HG03354 (cell line): ENCODE measurements at regions not wholly inside any gene's neighbourhood (a gene's known extent, or its start where the extent isn't known, plus 50 kb on each side); places are given as distances from the start of the nearest gene placed in this dataset.

Experiments used
- ATAC-seq: cut with Tn5 transposase; IDR thresholded peaks from one replicate; pipeline ENCODE4 v1.9.1; 2021; ENCODE audit warnings: mild to moderate bottlenecking; ENCODE audit not compliant: unreplicated experiment, poor library complexity, severe bottlenecking

- no peak for ATAC-seq
Measured at GRCh38 chr11:115775846-115776245, 271.6 kb upstream of the CADM1 start.

GRCh38 chr11:115774756-115775155 is 270.5 kb upstream of the CADM1 start:
- ATAC-seq: no peak

DNA sequence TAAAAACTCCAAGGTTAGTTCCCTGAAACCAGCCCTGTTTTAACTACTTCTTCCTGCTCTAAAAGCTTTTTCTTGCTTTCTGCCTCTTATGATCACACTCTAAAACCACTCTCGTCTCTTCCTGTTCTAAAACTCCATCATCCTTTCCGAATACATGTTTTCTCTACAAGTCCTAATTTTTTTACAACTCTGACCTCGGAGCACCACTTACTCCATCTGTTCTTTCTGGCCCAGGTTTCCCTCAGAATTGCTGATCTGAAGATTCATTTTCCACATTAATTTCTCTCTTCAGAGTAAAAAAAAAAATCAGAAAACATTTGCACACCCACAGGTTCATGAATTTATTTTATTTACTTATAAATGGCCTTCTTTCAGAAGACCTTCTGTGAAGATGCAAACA is 265.7 kb upstream of the CADM1 start:
- ATAC-seq: no peak

- no peak for ATAC-seq
Measured at GRCh38 chr11:115767883-115768282, 263.7 kb upstream of the CADM1 start.

DNA sequence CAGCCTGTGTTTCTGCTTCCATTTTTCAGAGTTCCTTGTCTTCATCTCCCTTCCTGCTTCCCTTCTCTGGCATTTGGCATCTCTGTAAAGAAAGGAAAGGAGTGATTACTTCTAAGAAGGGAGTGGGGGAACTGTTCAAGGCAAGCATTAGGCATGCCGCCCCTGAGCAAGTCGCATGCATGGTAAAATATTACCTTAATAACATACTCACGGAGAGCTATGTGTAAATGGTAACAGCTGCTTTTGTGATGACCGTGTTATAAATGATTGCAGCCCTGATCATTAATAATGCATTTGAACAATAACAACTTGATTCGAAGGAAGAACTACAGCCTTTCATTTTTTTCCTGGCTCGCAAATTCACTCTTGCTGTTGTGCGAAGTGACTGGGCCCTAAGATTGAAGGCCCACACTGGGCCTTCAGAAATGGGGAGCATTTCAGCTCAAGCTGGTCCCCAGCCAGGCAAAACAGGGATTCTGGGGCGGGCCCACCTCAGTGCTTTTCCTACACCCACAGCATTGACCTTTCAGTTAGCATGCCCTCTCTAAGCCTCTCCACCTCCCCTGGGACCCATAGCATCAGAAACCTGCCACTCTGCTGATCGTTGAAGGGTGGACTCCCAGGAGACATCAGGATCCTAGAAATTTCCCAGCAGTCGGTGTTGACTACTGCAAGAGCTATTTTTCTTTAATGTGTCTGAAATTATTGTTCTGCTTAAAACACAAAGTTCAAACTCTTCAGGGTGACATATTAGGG is 263.0 kb upstream of the CADM1 start:
- ATAC-seq: no peak

- no peak for ATAC-seq
Measured at GRCh38 chr11:115766561-115766960, 262.3 kb upstream of the CADM1 start.

- ATAC-seq: no peak
Measured at GRCh38 chr11:115765803-115766239, 261.6 kb upstream of the CADM1 start.

- ATAC-seq: no peak
Measured at GRCh38 chr11:115764176-115764575, 260.0 kb upstream of the CADM1 start.

DNA sequence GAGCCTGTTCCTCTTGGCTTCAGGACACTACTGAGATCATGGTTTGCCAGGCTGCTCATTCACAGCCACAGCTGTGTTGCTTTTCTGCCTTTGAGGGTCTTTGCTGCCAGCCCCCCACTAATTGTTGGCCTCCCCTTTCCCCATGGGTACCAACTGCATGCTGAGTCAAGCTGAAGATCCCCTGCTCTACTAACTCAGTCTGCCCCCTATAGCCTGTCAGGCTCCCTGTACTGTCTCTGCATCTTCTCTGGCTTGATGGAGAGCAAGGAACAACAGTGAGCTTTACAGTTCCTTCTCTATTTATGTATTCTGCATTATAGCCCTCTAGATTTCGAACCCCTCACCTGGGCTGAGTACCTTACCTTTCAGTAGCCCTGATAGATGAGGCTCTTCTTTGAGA is 257.6 kb upstream of the CADM1 start:
- no peak for ATAC-seq

GRCh38 chr11:115761348-115761747 is 257.1 kb upstream of the CADM1 start:
- no peak for ATAC-seq

- no peak for ATAC-seq
Measured at GRCh38 chr11:115760461-115761320, 256.5 kb upstream of the CADM1 start.

GRCh38 chr11:115759622-115760460 is 255.6 kb upstream of the CADM1 start:
- ATAC-seq: no peak

GRCh38 chr11:115758011-115758410 is 253.8 kb upstream of the CADM1 start:
- no peak for ATAC-seq

- ATAC-seq: no peak
Measured at GRCh38 chr11:115751243-115752015, 247.2 kb upstream of the CADM1 start.

DNA sequence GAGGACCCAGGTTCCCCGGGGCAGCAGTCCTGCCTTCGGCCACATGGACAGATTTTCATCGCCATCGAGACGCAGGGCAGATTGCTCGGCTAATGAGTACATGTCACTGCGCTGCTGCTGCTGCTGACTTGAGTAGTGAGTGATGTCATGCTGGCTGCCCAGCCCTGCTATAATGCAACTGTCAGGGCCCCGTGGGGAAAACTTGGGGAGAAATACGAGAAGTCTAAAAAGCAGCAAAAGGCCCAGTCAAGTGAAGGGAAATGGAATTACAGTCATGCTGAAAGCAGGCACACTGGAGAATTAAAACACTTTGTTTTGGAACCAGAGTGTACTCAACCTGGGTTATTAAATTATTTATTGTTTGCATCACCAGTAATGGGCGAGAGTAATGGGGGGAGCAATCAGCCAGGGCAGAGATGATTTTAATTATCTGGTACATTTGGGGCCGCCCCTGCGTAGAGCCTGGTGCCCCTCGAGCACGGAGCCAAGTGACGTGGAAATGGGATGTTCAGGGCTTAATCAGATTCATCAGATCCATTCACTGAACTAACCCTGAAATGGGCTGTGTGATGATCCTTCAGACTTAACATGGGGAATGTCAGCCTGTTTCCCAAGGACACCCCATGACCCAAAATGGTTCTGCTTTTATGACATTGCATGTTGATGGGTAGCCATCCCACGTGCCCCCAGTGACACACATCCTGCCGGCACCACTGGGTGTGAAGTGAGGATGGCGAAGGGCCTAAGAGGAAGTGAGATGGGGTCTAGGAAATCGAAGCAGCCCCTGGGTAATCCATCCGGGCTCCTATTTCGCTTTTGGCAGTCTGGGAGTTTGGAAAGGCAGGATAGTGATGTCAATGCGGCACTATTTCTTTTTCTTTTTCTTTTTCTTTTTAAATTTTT is 241.6 kb upstream of the CADM1 start:
- ATAC-seq: no peak

GRCh38 chr11:115745066-115745465 is 240.9 kb upstream of the CADM1 start:
- ATAC-seq: no peak

GRCh38 chr11:115743719-115744118 is 239.5 kb upstream of the CADM1 start:
- ATAC-seq: no peak

DNA sequence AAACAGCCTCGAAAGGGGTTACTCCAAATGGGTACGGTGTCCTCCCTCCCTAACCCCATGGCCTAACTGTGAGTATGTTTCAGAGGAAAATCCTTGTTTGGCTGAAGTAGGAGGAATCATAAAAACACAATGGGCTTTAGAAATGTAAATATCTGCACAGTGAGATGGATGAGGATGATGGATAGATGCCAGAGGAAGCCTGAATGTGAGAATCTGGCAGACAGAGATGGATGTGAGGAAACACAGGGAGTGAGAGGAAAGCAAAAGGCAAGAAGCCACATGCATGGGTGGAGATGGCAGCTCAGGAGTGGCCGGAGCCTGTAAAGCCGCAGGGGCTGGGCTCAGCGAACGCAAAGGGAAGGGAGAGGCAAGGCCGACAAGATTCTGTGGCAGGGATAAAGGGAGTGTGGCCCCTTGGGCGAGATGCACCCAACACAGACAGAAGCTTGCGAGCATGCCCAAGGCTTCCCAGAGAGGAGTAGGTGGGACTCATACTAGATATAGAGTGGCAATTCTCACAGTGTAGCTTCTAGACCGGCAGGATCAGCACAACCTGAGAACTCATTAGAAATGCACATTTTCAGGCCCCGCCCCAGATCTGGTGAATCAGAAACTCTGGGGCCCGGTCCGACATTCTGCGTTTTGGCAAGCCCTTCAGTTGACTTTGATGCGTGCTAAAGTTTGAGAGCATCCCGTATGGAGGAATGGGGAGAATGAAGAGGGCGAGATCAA is 237.3 kb upstream of the CADM1 start:
- no peak for ATAC-seq
